ENCODE measurements at regions not wholly inside any gene's neighbourhood (a gene's known extent, or its start where the extent isn't known, plus 50 kb on each side); places are given as distances from the start of the nearest gene placed in this dataset.

- Histone ChIP-seq H3K79me2 (ENCODE audit: low read length) (no peaks in the 10 kb centered on the region), H3K4me3 (ENCODE audit: low read length) (no peak overlapping the region), H3K4me1 (ENCODE audit: low read length) (no peaks in the 10 kb centered on the region), H3K9ac (ENCODE audit: low read length) (no peak overlapping the region), H3F3A (ENCODE audit: insufficient read depth, low read length) (no peaks in the 10 kb centered on the region), H3K9me3 (replicated peaks; ENCODE audit: insufficient read depth, low read length) (no peaks in the 10 kb centered on the region), H3K36me3 (replicated peaks; ENCODE audit: insufficient read depth, low read length) (no peaks in the 10 kb centered on the region), H4K20me1 (ENCODE audit: insufficient read depth, low read length) (no peaks in the 10 kb centered on the region), H2AFZ (ENCODE audit: low read length) (no peak overlapping the region), H3K27me3 (replicated peaks; ENCODE audit: insufficient read depth, low read length) (no peaks in the 10 kb centered on the region), H3K9me2 (replicated peaks; ENCODE audit: insufficient read depth, low read length) (no peaks in the 10 kb centered on the region), H3K4me2 (ENCODE audit: low read depth, low read length) (no peak overlapping the region), H3K27ac (ENCODE audit: low read length) (no peak overlapping the region)
- no peak for TF ChIP-seq CTCF (IDR thresholded peaks at IDR 0.05; ENCODE audit: low read length)
- TF ChIP-seq EZH2 (optimal IDR thresholded peaks at IDR 0.05; ENCODE audit: low read depth, low read length) = no peak
- TF ChIP-seq EZH2phosphoT487 (IDR thresholded peaks at IDR 0.05; ENCODE audit: low read length) = no peak
- no peak for DNase-seq
These were observed 242.0 kb upstream of the ACTRT1 start for GRCh38 chrX:128294198-128294597.

GRCh38 chrX:128287693-128288092 lies 235.5 kb upstream of the ACTRT1 start:
- Histone ChIP-seq H3K27ac (ENCODE audit: low read length) (no peak overlapping the region), H3K4me3 (ENCODE audit: low read length) (no peak overlapping the region), H2AFZ (ENCODE audit: low read length) (no peak overlapping the region), H3K9ac (ENCODE audit: low read length) (no peak overlapping the region), H3K9me2 (replicated peaks; ENCODE audit: insufficient read depth, low read length) (no peaks in the 10 kb centered on the region), H4K20me1 (ENCODE audit: insufficient read depth, low read length) (no peaks in the 10 kb centered on the region), H3K9me3 (replicated peaks; ENCODE audit: insufficient read depth, low read length) (no peaks in the 10 kb centered on the region), H3F3A (ENCODE audit: insufficient read depth, low read length) (no peaks in the 10 kb centered on the region), H3K4me1 (ENCODE audit: low read length) (no peaks in the 10 kb centered on the region), H3K79me2 (ENCODE audit: low read length) (no peaks in the 10 kb centered on the region), H3K27me3 (replicated peaks; ENCODE audit: insufficient read depth, low read length) (no peaks in the 10 kb centered on the region), H3K36me3 (replicated peaks; ENCODE audit: insufficient read depth, low read length) (no peaks in the 10 kb centered on the region), H3K4me2 (ENCODE audit: low read depth, low read length) (no peak overlapping the region)
- DNase-seq = no peak
- TF ChIP-seq CTCF (IDR thresholded peaks at IDR 0.05; ENCODE audit: low read length) = no peak
- no peak for TF ChIP-seq EZH2 (optimal IDR thresholded peaks at IDR 0.05; ENCODE audit: low read depth, low read length)
- TF ChIP-seq EZH2phosphoT487 (IDR thresholded peaks at IDR 0.05; ENCODE audit: low read length) = no peak

GRCh38 chrX:128250621-128251020 lies 198.4 kb upstream of the ACTRT1 start:
- H3K27me3 ChIP-seq (replicated peaks; ENCODE audit: insufficient read depth, low read length) = no peaks in the 10 kb centered on the region
- H2AFZ ChIP-seq (ENCODE audit: low read length) = no peak overlapping the region
- H3K9ac ChIP-seq (ENCODE audit: low read length) = no peak overlapping the region
- H3K9me2 ChIP-seq (replicated peaks; ENCODE audit: insufficient read depth, low read length) = no peaks in the 10 kb centered on the region
- no peaks in the 10 kb centered on the region for H3K9me3 ChIP-seq (replicated peaks; ENCODE audit: insufficient read depth, low read length)
- no peaks in the 10 kb centered on the region for H3F3A ChIP-seq (ENCODE audit: insufficient read depth, low read length)
- H3K4me2 ChIP-seq (ENCODE audit: low read depth, low read length) = no peak overlapping the region
- H3K36me3 ChIP-seq (replicated peaks; ENCODE audit: insufficient read depth, low read length) = no peaks in the 10 kb centered on the region
- no peak overlapping the region for H3K4me3 ChIP-seq (ENCODE audit: low read length)
- no peak for DNase-seq
- H3K4me1 ChIP-seq (ENCODE audit: low read length) = no peaks in the 10 kb centered on the region
- no peaks in the 10 kb centered on the region for H4K20me1 ChIP-seq (ENCODE audit: insufficient read depth, low read length)
- no peak overlapping the region for H3K27ac ChIP-seq (ENCODE audit: low read length)
- no peaks in the 10 kb centered on the region for H3K79me2 ChIP-seq (ENCODE audit: low read length)
- TF ChIP-seq EZH2phosphoT487 (IDR thresholded peaks at IDR 0.05; ENCODE audit: low read length) (no peak), CTCF (IDR thresholded peaks at IDR 0.05; ENCODE audit: low read length) (no peak), EZH2 (optimal IDR thresholded peaks at IDR 0.05; ENCODE audit: low read depth, low read length) (no peak)
